T-helper 22 cell (primary cell): ENCODE measurements at regions not wholly inside any gene's neighbourhood (a gene's known extent, or its start where the extent isn't known, plus 50 kb on each side); places are given as distances from the start of the nearest gene placed in this dataset.
"Not testable (repeated sequence)": the region's sequence is repeated elsewhere in the genome, so short reads cannot be mapped to it uniquely, and the experiment has no call there.

Experiments used
- DNase-seq: peaks from one replicate; pipeline ENCODE4 v3.0.0-alpha.2; 2020; ENCODE audit warnings: low read depth

DNA sequence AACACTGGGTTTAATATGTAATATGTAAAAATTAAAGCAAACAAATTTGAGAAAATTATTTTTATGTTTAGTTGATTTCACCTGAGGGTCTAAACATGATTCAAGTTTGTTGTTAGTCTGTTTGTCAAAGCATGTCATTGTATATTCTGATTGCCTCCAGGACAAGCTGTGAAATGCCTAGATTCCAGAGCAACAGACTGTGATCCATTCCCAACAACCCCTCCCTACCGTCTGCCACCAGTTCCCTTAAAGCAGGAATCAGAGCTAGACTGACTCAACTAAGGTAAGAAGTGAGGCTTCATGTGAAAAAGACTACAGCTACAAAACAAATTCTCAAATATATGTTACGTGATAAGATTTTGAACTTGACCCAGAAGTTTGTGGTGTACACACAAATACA lies 304.2 kb downstream of the RAB38 start:
- DNase-seq = no peak

DNA sequence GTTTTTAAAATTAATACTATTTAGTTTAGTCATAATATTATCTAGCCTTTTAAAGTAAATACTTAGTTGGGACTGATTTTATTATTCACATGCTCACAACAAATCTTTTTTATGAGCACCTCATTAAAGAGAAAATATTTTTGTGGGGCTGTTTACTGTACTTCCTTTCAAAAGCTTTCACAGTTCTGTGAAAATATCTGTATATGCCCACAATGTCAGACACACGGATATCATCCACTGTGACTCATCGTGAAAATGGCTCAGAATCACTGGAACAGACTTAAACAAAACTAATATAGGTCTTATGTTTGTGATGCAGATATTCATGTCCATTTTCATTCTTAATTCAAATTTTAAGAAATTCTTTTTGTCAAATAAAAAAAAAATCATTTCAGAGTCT lies 305.2 kb downstream of the RAB38 start:
- no peak for DNase-seq

DNA sequence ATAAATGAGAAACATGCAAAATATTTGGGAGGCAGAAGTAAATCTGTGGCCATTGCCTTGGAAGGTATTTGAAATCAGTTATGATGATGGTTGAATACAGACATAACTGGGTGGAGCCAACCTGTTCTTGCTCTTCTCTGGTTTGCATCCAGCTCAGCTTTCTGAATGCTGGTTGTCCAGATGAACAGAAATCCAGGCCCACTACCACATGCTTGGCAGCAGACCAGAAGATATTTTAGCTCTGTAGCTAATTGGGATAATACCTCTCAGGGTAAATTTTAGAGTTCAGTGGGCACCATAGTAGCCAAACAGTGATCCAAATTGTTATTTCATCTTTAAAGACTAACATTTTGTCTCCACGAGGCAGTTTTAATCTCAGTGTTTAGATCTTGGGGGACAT lies 308.3 kb downstream of the RAB38 start:
- DNase-seq = no peak

GRCh38 chr11:87861030-87861429 lies 314.2 kb downstream of the RAB38 start:
- DNase-seq = no peak

GRCh38 chr11:87859636-87860035 lies 315.6 kb downstream of the RAB38 start:
- no peak for DNase-seq

- DNase-seq = no peak
Observed at GRCh38 chr11:87851827-87852226, 323.4 kb downstream of the RAB38 start.

DNA sequence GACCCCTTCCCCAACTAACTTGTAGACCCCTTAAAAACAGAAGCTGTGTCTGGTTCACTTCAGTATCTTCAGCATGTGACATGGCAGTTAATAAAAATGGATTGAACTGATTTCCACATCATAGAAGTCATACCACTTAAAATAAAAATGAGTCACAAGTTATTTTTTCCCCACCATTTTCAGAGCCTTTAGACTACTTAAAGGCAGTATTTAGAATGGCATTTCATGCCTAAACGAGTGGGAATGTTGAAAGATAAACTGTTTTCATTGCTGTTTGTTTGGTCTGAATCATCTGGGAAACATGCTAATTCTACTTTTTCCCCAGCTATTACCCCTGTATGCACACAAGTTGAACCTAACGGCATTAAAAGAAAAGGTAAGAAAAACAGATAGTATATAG lies 324.0 kb downstream of the RAB38 start:
- DNase-seq = no peak

GRCh38 chr11:87849216-87849615 lies 326.0 kb downstream of the RAB38 start:
- DNase-seq = no peak

DNA sequence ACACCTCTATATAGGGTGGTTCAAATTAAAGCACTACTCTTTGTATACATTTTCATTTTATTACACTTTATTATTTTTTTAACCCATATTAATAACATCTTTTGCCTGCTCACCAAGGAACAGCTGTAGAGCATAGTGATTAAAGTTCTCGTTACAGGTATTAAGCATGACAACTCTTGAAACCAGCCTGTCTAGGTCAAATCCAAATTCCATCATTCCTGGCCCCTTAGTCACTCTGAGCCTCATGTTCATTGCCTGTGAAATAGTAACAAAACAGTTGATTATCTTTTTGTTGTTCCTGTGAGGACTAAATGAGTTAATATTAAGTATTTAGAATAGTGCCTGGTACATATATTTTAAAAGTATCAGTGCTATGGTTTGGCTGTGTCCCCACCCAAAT lies 334.5 kb downstream of the RAB38 start:
- no peak for DNase-seq

GRCh38 chr11:87832211-87832610 lies 343.0 kb downstream of the RAB38 start:
- DNase-seq = no peak

DNA sequence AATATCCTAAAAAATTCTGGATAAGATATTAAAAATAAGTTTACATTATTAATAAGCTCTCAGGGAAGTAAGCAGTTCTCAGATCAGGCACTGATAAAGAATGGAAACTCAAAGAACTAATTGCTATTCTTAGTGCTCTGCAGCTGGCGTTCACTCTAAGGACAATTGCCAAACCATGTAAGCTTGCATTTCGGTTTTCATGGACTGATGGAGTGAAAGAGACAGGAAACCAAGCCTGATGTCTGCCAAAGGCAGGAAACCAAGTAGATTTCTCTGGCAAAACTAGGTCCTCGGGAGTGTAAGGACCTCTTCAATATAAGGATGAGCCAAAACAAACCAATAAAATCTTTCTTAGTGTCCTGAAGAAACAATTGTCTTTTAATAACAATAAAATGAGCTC lies 355.2 kb downstream of the RAB38 start:
- no peak for DNase-seq

- no peak for DNase-seq
Observed at GRCh38 chr11:87819151-87819550, 356.1 kb downstream of the RAB38 start.

DNA sequence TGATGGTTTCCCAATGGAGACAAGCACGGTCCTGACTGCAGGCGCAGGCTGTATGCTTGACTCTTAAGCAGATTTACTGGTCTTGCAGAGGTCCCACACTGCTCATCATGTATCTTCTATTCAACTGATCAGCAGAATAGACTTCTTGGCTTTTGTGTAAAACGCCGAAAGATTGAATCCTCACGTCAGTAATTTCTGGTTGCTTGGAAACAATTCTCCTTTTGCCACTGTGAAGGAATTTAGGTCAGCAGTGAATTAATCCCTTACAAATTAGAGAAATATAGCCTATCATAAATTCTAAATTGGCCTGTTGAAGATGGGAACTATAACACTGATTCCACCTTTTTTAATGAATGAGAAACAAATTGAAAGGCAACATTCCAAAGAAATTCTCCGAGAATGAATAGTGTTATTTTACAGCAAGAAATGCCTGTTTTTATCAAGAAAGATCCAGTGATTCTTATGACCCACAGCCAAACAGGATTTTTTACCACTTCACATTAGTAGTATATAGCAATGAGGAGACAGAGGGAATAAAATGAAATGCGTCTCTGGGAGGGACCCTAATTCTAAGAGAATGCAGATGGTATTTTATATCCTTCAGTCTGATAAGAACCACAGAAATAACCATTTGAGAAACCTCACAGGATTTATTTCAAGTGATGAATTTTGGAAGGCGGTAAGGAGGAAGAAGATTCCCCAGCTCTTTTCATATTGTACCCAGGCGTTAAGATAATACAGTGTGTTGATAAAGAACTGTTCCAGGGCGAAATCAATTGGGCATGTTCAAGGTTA lies 362.5 kb downstream of the RAB38 start:
- no peak for DNase-seq

DNA sequence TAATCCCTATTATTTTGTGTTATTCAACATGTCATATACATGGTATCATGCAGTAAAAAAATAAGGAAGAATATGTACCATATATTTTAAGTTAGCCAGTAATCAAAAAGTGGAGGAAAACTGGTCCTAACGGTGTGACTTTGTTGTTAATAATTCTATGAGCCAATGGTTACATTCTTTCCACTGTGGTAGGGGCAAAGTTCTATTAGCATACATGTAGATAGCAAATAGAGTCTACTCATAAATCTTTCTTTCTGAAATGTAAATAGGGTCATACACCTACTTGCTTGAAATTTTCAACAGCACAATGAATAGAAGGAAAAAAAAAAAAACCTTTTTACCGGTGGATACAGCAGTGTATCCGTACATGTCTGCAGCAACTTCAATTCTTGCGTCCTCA lies 364.8 kb downstream of the RAB38 start:
- DNase-seq = no peak

DNA sequence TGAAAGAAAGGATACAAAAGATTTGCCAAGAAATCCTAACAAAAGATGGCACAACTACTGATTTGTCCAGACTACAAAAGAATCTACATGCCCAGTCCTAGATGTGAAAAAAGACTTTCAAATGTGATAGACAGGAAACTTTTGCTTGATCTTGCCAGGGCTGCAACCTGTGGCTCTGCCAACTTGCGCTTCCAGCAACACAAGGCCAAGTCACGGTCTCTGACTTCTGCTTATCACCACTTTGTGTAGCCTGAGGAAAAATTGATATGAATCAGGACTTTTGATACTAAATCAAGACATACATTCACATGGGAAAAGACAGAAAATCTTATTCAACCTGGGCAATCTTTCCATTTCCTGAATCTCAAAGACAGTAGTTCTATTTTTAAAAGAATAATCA lies 366.0 kb downstream of the RAB38 start:
- DNase-seq = no peak

DNA sequence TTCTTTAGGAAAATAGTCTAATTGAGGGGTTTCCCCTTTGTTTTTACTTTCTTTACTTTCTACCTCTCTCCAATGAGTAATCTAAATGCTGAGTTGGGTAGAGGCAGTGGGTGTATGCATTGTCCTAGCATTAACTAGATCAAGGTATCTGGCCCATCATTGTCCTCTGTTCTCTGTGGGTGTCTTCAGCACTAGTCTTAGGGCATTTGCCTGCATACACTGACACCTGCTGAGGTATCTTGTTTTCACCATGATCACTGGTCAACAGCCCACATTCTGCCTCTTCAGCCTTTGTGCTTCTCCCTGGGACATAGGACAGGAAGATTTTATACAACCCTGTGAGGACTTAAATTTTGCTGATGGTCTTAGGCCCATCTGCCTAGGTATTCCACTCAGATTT lies 371.1 kb downstream of the RAB38 start:
- no peak for DNase-seq

GRCh38 chr11:87803748-87804147 lies 371.5 kb downstream of the RAB38 start:
- no peak for DNase-seq

DNA sequence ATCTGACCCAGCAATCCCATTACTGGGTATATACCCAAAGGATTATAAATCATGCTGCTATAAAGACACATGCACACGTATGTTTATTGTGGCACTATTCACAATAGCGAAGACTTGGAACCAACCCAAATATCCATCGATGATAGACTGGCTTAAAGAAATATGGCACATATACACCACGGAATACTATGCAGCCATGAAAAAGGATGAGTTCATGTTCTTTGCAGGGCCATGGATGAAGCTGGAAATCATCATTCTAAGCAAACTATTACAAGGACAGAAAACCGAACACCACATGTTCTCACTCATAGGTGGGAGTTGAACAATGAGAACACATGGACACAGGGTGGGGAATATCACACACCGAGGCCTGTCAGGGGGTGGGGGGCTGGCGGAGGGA lies 390.4 kb downstream of the RAB38 start:
- DNase-seq = not testable (repeated sequence)

GRCh38 chr11:87780068-87780413 lies 395.2 kb downstream of the RAB38 start:
- no peak for DNase-seq

DNA sequence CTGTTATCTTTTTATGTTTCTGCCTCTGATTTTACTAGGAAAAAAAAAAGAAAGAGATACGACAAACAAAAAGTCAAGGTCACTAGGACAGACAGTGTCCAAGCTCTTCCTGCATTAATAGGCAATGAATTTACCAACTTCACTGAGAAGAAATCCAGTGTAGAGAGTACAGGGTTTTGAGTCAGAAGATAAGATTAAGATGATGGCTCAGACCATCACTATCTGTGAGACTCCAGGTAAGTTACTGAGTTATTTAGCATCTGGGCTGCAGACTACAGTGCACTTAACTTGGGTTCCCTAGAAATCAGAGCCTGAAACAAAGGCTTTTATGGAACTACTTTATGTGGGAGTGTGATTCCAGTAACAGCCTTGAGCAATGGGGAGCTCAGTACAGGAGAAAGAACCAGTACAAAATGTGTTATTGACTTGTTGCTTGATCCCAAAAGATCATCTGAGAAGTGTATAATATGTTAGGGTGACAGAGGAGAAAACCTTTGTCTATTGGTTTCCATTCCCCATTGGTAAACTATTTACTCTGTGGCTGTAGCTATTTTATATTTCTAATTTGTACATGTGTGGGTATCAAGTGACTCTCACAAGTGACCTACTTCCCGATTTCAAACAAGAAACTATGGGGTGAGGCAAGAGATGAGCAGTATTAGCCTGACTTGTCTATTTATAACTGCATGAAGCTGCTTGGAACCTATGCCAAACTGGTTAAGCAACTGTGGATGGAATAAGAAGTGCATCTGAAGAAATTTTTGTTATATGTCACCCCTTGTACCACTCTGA lies 395.8 kb downstream of the RAB38 start:
- no peak for DNase-seq

DNA sequence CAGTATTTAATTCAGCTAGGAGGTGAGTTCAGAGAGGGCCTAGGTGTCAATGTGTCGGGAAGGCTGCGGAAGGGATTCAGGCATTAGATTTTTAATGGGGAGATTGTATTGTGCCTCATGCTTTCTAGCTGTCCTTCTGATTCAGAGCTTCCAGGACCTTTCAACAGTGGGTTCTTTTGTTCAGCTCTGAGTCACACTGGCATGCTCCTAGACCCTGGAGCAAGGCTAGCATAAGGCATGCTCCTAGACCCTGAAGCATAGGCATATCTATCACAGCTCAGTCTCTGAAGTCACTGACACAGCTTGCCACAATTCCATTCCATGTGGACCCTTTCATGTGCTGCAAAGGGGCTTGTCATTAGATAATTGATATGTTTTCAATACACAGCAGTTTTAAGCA lies 396.9 kb downstream of the RAB38 start:
- no peak for DNase-seq

DNA sequence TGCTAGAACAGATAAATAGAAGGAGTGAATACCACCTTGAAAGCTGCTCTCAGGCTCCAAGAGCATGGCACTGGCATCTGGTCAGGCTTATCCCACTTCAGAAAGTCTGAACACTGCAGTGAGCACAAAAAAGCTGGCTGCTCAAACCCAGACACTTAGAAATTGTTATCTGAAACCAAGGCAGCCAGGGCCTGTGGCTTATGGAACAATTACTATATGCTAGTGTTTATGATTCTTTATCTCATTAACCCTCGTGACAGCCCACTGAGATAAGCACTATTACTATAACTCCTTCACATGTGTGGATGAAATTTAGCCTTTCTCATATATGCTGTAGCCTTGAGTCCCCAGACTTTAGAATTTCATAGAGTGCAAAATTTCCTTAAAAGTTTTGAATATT lies 400.2 kb downstream of the RAB38 start:
- no peak for DNase-seq

DNA sequence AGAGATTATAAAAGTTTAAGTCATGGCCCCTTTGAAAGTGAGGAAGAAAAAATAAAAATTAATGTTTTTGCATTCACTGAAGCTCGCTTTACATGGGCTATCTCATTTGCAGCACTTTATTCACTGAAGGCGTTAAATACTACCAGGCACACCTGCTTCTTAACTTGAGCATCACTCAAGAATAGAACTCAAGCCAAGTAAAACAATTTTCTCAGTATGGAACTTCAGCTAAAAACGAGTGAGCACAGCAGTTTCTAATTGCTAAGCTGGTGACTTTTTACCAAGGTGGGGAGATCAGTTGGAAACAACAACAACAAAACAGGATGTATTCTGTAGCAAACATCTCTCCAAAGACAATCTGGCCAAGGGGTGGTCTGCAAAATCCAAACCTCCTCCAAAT lies 405.6 kb downstream of the RAB38 start:
- no peak for DNase-seq

- no peak for DNase-seq
Observed at GRCh38 chr11:87767615-87768014, 407.6 kb downstream of the RAB38 start.
